PC-9 (cell line): ENCODE measurements at regions not wholly inside any gene's neighbourhood (a gene's known extent, or its start where the extent isn't known, plus 50 kb on each side); places are given as distances from the start of the nearest gene placed in this dataset.

Experiments used
- CTCF ChIP-seq: fragments of 200-600 bp; sonication (generic); conservative IDR thresholded peaks from 2 replicates; pipeline ENCODE4 v1.6.1; 2017; ENCODE audit warnings: mixed run types, antibody characterized with exemption, mild to moderate bottlenecking, moderate library complexity
- EZH2 ChIP-seq: fragments of 200-600 bp; sonication (generic); IDR thresholded peaks from 2 replicates; pipeline ENCODE4 v1.8.0; 2017; ENCODE audit warnings: antibody characterized with exemption, low read depth

DNA sequence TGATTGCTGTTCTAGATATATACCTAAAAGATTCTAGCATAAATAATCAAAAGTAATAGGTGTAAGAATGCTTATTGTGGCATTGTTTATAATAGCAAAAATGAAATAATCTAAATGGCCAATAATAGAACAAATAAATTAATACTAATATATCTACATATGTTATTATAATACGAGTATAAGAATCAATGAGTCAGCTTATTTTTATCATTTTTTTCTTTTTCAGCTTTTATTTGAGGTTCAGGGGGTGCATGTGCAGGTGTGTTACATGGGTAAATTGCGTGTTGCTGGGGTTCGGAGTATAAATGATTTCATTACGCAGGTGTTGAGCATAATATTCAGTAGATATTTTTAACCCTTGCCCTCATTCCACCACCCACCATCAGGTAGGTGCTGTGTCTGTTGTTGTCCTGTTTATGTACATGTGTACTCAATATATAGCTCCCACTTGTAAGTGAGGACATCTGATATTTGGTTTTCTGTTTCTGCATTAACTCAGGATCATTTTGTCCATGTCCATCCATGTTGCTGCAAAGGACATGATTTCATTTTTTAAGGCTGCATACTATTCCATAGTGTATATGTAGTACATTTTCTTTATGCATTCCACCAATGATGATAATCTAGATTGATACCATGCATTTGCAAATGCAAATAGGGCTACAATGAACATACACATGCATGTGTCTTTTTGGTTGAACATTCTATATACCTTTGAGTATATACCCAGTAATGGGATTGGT is 122.2 kb upstream of the GMNC start:
- TF ChIP-seq CTCF (no peak), EZH2 (no peak)
